Spleen (tissue), 11 donors: ENCODE measurements at regions not wholly inside any gene's neighbourhood (a gene's known extent, or its start where the extent isn't known, plus 50 kb on each side); places are given as distances from the start of the nearest gene placed in this dataset.

ENCODE experiments used
- DNase-seq: peaks from one replicate; pipeline ENCODE4 v3.0.0-alpha.2; 2020
- H3K27ac ChIP-seq, 8 donors: fragments of 200-600 bp; sonication (generic) in 7 of 8; 1 replicate in 4 of 8; 2 replicates in 4 of 8; pipeline versions ENCODE4 v1.5.0 to v1.8.0; 2016 to 2021; ENCODE audit warnings: inconsistent platforms in 4 of 8, mild to moderate bottlenecking in 4 of 8, moderate library complexity in 1 of 8
- H3K27me3 ChIP-seq, 7 donors: fragments of 200-600 bp; sonication (generic) in 6 of 7; replicated peaks in 1 of 7; 1 replicate in 4 of 7; 2 replicates in 3 of 7; pipeline versions ENCODE4 v1.5.0 to v1.8.0; 2016 to 2021; ENCODE audit warnings: inconsistent platforms in 3 of 7, mild to moderate bottlenecking in 1 of 7
- H3K36me3 ChIP-seq, 6 donors: fragments of 200-600 bp; sonication (generic) in 5 of 6; 1 replicate in 4 of 6; 2 replicates in 2 of 6; pipeline versions ENCODE4 v1.5.0 to v1.8.0; 2016 to 2021; ENCODE audit warnings: inconsistent platforms in 2 of 6
- H3K4me1 ChIP-seq, 6 donors: fragments of 200-600 bp; sonication (generic) in 5 of 6; 1 replicate in 3 of 6; 2 replicates in 3 of 6; pipeline versions ENCODE4 v1.5.0 to v1.8.0; 2016 to 2021; ENCODE audit warnings: inconsistent platforms in 3 of 6
- H3K4me3 ChIP-seq, 8 donors: fragments of 200-600 bp; sonication (generic) in 7 of 8; 1 replicate in 4 of 8; 2 replicates in 4 of 8; pipeline versions ENCODE4 v1.5.0 to v1.8.0; 2016 to 2021; ENCODE audit warnings: inconsistent platforms in 4 of 8, mild to moderate bottlenecking in 4 of 8, moderate library complexity in 2 of 8
- H3K9me3 ChIP-seq, 8 donors: fragments of 200-600 bp; sonication (generic) in 7 of 8; 1 replicate in 4 of 8; 2 replicates in 4 of 8; pipeline versions ENCODE4 v1.5.0 to v1.8.0; 2016 to 2021; ENCODE audit warnings: inconsistent platforms in 4 of 8
- POLR2A ChIP-seq, 3 donors: fragments of 450-650 bp; IDR thresholded peaks; one replicate each; pipeline ENCODE4 v1.5.1; 2017; ENCODE audit warnings: antibody characterized with exemption in 3 of 3, mild to moderate bottlenecking in 1 of 3
- POLR2AphosphoS5 ChIP-seq, 3 donors: sonication (generic); formaldehyde crosslinking; IDR thresholded peaks; one replicate each; pipeline ENCODE4 v1.5.1; 2017; ENCODE audit warnings: antibody characterized with exemption in 3 of 3
- WGBS, 5 donors: extraction: QIAGEN DNeasy Blood & Tissue Kit in 3 of 5; methylation state at CpG; one replicate each; pipeline versions ENCODE4 v1.1.5 to v1.1.7; 2013 to 2018; 5-methylcytosine and 5-hydroxymethylcytosine counted together
- intact Hi-C: fragments of 100-400 bp; cut with DNase I; formaldehyde crosslinking; loops from one replicate; pipeline ENCODE4 v1.15.0; 2023; ENCODE audit warnings: low total_unique reads
- TF ChIP-seq, protein P1 (sequence below), 11 experiments: fragments of 200-600 bp in 7 of 11; fragments of 450-650 bp in 4 of 11; sonication (generic) in 4 of 11; IDR thresholded peaks in 8 of 11; conservative IDR thresholded peaks in 3 of 11; 1 replicate in 7 of 11; 2 replicates in 4 of 11; pipeline versions ENCODE4 v1.4.0 to v1.8.0; 2016 to 2021; ENCODE audit warnings: antibody characterized with exemption in 11 of 11, inconsistent platforms in 4 of 11, mild to moderate bottlenecking in 1 of 11
- donor health status: healthy with polysubstance abuse.
- donor health status: DM: no; HTN: no; CAD: no; lungs with moderate emphysema.
- donor health status: DM: no; HTN: no; CAD: no.
- donor health status: Bipolar disorder and iron deficiency.
- donor health status: healthy.
- donor health status: DM: no; HTN: no; CAD: no.
- donor health status: DM: yes; HTN: yes; CAD: no.

DNA sequence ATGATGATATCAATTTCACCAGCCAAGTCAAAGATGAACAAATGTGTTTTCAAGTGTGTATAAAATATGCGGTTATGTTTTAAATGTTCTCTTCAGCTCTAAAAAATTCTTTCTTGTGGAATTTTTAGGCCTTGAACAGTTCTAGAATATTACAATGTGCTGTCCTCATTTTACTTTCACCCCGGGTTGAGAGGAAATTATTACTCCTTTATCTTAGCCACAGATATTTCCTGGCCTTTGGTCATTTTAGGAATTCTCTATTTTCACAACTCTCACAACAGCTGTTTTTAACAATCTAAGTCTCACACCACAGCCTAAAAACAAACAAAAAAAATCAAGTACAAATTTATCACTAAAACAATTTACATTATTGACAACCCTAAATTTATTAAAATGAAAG lies 112.2 kb upstream of the HGF start:
- H3K27me3 ChIP-seq, result no peaks in the 10 kb centered on the region

DNA sequence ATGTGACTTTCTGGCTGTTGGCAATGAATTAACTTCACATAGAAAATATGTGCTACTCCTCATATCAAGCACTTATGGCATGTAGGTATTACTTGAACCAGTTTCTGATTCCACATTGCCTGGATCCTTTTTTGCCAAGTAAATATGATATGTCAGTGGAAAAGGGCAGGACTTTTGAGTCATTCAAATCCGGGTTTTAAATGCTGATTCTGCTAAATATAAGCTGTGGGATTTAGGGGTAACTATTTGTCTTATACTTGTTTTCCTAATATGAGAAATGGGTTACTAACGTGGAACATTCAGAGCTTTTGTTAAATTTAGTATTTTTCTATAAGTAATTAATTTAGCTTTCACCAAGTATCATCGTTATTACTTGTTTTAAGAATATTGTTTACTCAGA lies 108.0 kb upstream of the HGF start:
- Histone ChIP-seq H3K4me3 (no peak overlapping the region), H3K27me3 (no peaks in the 10 kb centered on the region), H3K27ac (no peak overlapping the region), H3K36me3 (no peaks in the 10 kb centered on the region), H3K9me3 (no peaks in the 10 kb centered on the region), H3K4me1 (peaks cover 0 to 4% (median 0%) of the 10 kb centered on the region in 6 donors)
- WGBS, 5 donors, result 81 to 94% (median 89%) methylated on average over 3 of the region's 3 CpGs
- intact Hi-C loops, result no loop called here
- TF ChIP-seq, protein P1, sequence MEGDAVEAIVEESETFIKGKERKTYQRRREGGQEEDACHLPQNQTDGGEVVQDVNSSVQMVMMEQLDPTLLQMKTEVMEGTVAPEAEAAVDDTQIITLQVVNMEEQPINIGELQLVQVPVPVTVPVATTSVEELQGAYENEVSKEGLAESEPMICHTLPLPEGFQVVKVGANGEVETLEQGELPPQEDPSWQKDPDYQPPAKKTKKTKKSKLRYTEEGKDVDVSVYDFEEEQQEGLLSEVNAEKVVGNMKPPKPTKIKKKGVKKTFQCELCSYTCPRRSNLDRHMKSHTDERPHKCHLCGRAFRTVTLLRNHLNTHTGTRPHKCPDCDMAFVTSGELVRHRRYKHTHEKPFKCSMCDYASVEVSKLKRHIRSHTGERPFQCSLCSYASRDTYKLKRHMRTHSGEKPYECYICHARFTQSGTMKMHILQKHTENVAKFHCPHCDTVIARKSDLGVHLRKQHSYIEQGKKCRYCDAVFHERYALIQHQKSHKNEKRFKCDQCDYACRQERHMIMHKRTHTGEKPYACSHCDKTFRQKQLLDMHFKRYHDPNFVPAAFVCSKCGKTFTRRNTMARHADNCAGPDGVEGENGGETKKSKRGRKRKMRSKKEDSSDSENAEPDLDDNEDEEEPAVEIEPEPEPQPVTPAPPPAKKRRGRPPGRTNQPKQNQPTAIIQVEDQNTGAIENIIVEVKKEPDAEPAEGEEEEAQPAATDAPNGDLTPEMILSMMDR (IDR thresholded peaks at IDR 0.05 in 8 of 11, conservative IDR thresholded peaks at IDR 0.05 in 3 of 11), result no peak
- TF ChIP-seq POLR2A (IDR thresholded peaks at IDR 0.05), result no peak
- TF ChIP-seq POLR2AphosphoS5 (IDR thresholded peaks at IDR 0.05), result no peak
- no peak for DNase-seq

More for the DNA sequence above, 112.2 kb upstream of the HGF start:
- Histone ChIP-seq H3K9me3 (no peaks in the 10 kb centered on the region), H3K36me3 (no peaks in the 10 kb centered on the region), H3K27ac (no peak overlapping the region), H3K4me1 (peaks cover 0 to 4% (median 1%) of the 10 kb centered on the region in 6 donors), H3K4me3 (no peak overlapping the region)
- WGBS, 5 donors, result 10 to 16% (median 13%) methylated on average over 2 of the region's 2 CpGs
- intact Hi-C loops, result no loop called here
- DNase-seq, result no peak
- TF ChIP-seq POLR2AphosphoS5 (IDR thresholded peaks at IDR 0.05), result no peak
- TF ChIP-seq POLR2A (IDR thresholded peaks at IDR 0.05), result no peak
- TF ChIP-seq, protein P1 (IDR thresholded peaks at IDR 0.05 in 8 of 11, conservative IDR thresholded peaks at IDR 0.05 in 3 of 11), result no peak

DNA sequence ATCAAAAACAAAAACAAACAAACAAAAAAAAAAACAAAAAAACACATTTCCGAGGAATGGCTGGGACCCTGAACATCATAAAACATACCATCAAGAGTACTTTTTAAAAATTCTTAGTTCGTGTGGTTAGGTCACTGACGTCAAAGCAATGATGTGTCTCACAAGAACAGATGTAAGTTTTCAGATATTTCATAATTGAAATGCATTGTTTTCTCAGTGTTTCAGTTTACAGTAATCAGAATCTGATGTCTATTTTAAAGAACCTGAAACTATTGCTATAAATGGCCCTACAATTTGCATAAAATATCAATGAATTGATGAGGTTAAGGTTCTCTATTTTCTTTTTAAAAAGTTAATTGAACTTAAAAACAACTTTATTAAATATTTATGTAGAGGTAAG lies 103.7 kb upstream of the HGF start:
- 63 to 83% (median 79%) methylated on average over 3 of the region's 3 CpGs for WGBS, 5 donors
- no peaks in the 10 kb centered on the region for H3K4me1 ChIP-seq
- no peak overlapping the region for H3K27ac ChIP-seq
- H3K9me3 ChIP-seq, result no peaks in the 10 kb centered on the region
- TF ChIP-seq, protein P1 (IDR thresholded peaks at IDR 0.05 in 8 of 11, conservative IDR thresholded peaks at IDR 0.05 in 3 of 11), result no peak
- H3K36me3 ChIP-seq, result no peaks in the 10 kb centered on the region
- intact Hi-C loops, result no loop called here
- H3K4me3 ChIP-seq, result no peak overlapping the region
- no peak for DNase-seq
- no peaks in the 10 kb centered on the region for H3K27me3 ChIP-seq

DNA sequence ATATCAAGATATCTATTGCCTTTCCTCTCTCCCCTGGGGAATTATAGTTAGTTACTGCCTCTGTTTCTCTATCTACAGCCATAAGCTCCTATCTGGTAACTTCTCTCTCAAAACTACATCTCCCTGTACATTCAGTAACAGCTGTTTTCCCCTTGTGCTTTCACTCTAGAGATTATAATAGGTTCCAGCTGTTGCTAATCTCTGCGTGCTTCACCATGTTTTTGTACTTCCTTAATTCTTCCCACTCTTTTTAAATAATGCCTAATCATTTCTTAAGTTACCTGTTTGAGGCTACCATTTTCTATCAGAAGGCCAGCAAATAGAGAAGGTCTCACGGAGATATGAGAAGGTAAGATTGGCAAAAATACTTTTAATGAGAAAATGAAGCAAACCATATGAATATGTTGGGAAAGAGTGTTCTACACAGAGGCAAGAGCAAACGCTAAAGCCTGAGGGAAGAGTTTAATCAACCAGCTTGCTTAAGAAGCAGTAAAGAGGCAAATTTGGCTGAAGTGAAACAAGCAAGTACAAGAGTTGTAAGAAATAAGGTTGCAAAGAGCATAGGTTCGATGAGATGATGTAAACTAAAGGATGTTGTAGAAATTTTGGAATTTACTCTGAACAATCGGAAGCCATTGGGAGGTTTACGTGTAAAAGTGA lies 101.9 kb upstream of the HGF start:
- no peaks in the 10 kb centered on the region for H3K27me3 ChIP-seq
- no peaks in the 10 kb centered on the region for H3K9me3 ChIP-seq
- no peak for TF ChIP-seq POLR2AphosphoS5 (IDR thresholded peaks at IDR 0.05)
- TF ChIP-seq POLR2A (IDR thresholded peaks at IDR 0.05), result no peak
- TF ChIP-seq, protein P1 (IDR thresholded peaks at IDR 0.05 in 8 of 11, conservative IDR thresholded peaks at IDR 0.05 in 3 of 11), result no peak
- WGBS, 5 donors, result 85 to 92% (median 91%) methylated on average over 6 of the region's 6 CpGs
- no peak overlapping the region for H3K27ac ChIP-seq
- no peaks in the 10 kb centered on the region for H3K36me3 ChIP-seq
- no peaks in the 10 kb centered on the region for H3K4me1 ChIP-seq
- intact Hi-C loops, result no loop called here
- DNase-seq, result no peak
- H3K4me3 ChIP-seq, result no peak overlapping the region
